HG03457 (cell line): ENCODE measurements at regions not wholly inside any gene's neighbourhood (a gene's known extent, or its start where the extent isn't known, plus 50 kb on each side); places are given as distances from the start of the nearest gene placed in this dataset.

ENCODE experiments used
- ATAC-seq: cut with Tn5 transposase; IDR thresholded peaks from one replicate; pipeline ENCODE4 v1.9.1; 2021; ENCODE audit warnings: moderate number of reproducible peaks; ENCODE audit not compliant: unreplicated experiment

DNA sequence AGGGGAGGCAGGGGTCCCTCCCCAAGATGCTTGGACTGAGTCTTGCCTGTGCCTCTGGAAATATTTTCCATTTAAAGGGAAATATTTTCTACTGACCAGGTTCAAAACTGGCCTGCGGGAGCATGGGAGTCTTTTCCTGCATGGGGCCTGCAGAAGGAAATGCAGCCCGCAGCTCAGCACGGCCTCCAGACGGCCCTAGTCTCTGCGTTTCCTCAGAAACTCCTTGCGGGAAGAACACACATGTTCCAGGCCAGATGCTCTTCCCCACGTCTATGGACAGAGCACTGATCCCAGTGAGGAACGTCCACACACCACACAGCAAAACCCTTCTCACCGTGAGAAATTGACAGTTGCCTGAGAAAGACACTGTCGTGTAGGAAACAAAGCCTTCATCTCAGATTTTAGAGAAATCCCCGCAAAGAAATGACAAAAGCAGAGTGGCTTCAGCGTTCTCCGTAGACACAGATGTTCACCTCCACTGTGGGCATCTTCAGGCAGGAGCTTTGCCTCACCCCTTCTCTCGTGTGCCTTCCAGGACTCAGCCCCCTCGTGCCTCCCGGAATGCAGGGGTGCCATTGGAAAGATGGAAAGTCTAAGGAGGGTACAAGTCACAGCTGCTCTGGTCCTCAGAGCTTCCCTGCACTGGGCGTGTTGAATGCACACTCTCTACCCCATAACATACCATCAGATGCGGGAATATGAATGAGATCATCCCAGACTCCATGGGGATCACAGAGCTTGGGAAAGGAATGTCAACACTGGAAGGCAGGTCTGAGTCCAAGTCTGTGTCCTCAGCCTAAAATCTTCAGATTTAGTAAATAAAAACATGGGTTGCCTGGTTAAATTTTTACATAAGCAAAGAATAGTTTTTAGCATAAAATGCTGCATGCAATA, 438.7 kb upstream of the SALL3 start:
- no peak for ATAC-seq

DNA sequence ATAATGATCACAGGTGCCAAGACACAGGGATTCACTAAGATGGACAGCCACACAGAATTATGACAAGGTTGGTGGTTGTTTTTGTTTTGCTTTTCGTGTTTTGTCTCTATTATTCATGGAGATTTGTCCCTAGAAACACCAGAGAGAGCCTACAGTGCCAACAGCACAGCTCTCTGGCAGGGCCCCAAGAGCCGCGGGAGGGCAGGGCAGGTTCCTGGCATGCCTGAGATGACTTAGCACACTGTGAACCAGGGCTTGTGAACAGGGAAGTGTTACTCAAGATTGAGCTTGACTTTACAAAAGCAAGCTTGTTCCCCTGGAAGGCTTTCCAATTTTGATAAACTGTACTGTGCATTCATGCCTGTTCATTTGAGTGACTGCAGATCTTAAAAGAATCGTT, 437.4 kb upstream of the SALL3 start:
- ATAC-seq: no peak

DNA sequence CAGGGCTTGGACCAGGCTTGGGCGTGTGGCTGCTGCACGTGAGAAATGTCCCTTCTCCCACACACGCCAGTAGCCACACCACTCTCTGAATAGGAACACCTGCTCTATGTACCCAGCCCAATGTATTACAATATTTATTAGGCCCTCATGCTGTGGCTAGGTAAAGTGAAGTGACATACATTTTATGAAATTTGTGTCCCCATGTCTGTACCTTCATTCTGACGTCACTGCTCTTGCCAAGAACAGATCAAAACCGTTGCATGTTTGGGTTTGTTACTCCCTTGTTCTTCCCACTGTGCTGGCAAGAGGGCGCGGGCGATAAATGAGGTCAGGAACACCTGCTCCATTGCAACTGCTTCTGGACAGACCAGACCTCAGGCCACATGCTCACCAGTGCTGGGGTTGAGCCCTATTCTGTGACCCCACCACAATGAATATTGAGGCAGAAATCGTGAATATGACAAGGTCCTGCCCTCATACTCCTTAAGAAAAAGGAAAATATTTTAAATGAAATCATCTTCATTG, 436.4 kb upstream of the SALL3 start:
- no peak for ATAC-seq

DNA sequence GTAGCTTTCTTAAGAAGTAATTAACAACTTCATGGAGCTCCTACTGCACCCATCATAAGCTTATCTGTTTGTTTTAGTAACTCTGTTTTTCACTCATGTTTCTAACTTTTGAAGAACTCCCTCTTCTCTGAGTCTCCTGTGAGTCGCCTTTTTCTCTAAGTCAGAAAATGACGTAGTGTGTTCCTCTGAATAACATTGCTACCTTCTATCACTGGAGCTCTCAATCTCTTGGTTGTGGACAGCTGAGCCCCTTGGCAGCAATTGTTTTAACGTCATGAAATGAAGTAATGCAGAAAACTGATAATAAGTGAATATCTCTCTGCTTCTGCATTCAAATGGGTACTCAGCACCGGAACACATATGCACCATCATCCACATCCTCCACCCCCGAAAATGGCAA, 433.3 kb upstream of the SALL3 start:
- ATAC-seq: no peak

DNA sequence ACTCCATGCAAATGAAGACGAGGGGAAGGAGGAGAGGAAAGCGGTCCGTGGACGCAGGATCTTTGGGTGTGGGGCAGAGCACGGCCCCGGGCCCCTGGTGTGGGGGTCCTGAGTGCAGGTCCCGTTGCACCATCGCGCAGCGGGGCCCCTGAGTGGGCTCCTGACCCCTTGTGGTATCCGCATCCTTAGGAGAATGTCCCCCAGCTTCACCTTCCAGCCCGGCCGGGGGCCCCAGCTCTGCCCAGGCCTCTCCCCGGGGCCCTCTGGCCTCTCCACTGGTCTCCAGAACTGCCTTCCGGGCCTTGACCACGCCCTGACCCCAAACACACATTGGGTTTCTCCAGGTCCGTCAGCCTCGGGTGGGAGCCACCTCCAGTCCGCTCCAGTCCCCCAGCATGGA, 431.8 kb upstream of the SALL3 start:
- ATAC-seq: no peak

DNA sequence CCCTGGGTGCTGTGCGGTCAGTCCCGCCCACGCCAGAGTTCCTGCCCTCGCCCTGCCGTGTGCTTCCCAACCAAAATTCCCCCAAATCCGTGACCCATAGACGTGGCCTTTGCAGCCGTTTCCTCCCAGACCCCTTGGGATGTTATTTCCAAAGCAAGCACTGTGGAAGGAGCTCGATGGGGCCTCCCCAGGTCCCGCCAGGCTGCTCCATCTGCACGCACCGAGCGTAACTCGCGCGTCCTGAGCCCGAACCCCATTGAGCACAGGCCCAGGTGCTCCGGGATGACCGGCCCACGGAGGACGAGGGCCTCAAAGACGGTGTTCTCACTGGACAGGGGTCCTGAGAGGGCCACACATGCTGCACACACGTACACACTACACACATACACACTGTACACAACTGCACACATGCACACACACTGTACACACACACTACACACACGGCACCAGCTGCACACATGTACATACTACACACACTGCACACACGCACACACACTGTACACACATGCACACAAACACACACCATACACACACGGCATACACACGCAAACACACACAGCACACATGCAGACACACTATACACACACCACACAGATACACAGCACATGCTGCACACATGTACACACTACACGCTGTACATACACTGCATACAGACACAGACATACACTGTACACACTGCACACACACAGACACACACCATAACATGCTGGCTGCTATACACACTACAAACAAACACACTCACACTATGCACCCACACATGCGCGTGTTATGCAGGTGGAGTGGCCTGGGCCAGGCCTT, 431.2 kb upstream of the SALL3 start:
- no peak for ATAC-seq

DNA sequence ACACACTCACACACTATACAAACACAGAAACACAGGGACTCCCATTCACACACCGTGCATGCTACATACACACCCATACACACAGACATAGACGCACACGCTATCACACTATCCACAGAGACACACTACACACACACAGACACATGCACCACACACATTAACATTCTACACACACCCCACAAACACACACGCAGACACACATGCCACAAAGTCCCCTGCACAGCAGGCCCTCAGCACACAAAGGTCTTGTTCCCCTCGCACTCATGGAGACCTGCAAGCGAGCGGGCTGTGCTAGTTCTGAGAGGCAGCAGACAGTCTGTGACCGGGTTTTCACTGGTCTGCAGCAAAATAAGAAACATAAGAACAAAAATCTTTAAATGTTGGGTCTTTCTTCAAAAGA, 429.6 kb upstream of the SALL3 start:
- no peak for ATAC-seq

DNA sequence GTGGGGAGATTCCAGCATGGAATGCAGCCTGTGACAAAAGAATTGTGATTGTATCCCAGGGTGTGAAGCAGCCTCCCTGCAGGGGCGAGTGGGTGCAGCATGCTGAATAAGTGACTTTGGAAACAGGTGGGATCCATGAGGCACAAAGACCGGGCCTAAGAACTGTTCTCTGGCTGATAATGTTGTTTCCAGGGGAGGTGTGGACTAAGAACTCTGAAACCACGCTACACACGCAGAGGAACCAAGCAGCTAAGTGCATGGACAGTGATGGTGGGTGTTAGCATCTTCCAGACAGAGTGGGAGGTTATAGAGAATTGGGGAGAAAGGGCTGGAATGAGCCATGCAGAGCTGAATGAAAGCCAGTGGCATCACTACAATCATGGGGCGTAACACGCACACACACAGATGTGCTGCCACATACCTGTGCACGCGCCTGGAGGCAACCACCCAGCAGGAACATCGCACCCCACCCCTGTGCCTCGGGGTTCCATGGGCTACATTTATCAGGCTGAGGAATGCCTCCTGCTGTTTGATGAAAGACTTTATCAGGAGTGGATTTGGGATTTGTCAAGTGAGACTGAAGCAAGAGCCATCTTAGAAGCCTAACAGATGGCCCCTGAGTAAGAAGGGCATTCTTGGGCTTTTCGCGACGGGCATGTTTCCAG, 424.5 kb upstream of the SALL3 start:
- ATAC-seq: no peak

DNA sequence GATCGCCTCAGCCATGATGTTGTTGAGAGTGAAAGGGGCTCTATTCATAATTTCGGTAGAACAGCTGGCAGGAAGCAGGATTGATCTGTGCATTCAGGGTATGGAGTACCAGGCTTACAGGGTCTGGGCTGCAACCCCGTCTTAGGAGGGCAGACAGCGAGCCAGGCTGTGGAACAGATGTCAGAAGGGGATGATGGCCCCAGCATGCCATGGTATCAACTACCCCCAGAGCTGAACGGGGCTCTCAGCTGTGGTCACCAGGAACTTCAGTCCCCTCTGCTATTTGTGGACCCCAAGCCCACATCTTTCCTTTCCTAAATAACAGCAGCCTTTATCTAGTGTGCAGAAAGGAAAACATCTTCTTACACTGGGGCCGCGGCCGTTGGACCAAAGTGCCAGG, 422.2 kb upstream of the SALL3 start:
- no peak for ATAC-seq

DNA sequence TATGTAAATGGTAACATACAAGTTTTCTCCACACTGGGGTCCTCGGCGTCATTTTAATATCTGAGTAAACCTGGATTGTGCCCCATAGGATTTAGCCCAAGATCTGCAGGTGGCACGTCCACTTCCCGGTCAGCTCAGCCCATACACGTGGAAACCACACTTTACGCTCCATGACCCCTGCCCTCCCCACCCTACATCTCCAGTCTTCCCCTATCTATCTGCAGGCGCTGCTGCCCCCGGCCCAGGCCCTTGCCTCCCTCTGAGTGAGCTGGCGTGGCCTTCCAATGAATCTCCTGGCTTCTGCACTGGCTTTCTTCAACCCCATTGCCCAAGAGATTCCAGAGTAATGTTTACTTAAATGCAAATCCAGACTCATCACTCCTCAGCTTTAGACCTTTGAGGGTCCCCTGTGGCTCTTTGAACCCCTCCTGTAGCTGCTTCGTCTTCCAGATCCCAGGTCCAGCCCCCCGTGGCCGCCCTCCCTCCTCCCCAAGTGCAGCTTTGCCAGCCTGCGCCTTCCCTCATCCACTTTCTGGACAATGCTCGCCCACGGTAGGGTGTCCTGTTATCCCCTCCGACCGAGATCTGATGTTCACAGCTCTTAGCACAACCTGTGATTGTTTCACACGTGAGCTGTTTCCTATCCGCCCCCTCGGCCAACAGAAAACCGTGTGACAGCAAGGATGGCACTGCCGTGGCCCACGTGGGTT, 421.4 kb upstream of the SALL3 start:
- ATAC-seq: no peak

DNA sequence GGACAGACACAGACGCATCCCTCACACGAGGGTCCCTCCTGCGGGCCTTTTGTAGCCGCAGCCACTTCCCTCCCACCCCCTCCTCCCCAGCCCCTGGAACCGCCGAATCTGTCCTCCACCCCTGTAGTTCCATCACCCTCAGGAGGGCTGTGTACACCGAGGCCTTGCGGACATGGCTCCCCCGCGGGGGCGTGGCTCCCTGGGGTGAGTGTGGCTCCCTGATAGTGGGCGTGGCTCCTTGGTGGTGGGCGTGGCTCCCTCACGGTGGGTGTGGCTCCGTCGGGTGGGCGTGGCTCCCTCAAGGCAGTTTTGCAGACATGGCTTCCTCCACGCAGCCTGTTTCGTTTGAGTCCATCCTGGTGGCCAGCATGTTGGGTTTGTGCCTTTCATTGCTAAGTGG, 420.7 kb upstream of the SALL3 start:
- no peak for ATAC-seq

DNA sequence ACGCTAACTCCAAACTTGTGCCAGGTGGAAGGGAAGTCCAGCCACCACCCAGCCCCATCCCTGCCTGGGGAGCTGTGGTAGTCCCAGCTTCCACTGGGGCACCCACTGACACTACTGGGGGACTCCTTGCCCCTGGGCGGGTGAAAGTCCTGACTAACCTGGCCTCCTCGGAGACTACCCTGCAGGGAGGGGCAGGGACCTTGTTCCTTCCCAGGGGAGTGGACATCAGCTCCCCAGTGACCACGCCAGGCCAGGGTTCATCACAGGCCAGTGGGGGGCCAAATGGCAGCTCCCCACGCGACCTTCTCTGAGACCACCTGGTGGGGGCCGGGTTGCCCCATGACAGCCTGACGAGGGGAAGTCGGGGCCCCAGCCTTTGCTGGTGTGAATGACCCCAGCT, 420.0 kb upstream of the SALL3 start:
- no peak for ATAC-seq

DNA sequence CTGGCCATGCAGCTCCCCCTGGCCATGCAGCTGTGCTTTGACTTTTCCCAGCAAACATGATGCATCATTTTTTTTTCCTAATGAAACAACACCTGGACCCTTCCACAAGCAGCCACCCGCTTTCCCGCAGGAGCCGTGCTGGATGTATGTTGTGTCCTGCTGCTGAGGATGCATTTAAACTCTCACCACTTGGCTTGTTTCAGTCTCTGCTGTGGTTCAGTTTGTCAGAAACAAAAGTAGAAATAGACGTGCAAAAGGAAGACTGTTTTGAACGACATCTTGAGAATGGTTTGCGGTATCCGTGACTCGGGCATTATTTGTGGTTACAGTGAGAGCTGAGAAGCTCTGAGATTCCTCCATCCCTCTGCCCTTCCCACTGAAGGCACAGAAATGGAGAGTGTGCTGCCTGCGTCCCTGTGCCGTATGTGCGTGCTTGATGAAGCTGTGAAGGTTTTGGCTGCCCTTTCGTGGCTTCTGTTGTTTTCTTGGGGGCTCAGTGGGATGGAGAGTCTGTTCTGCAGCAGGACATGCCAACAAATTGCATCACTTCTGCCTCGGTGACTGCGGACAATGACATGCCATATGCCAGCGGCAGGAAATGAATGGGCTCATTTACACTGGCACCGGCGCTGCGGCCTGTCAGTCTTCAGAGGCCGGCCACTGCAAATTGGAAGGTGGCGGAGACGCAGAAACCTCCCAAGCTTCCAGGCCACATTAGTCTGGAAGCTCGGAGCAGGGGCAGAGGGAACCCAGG, 417.7 kb upstream of the SALL3 start:
- ATAC-seq: no peak

DNA sequence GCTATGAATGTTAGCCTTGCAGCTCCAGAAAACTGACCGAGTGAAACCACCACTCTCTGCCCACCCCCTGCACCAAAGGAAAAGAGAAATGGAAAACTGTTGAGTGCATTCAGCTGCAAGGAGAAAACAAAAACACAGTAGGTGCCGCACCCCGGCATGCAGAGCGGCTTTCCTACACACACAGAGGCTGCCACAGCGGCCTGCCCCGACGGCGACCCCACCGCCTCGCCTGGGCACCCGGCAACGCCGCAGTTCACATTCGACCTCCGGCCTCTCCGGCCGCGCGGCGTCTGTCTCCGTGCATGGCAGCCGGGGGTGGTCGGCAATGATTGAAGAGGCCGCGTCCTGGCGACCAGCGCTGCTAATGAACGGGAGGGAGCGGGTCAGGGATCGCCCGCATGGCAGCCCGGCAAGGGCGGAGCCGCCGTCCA, 417.1 kb upstream of the SALL3 start:
- ATAC-seq: no peak

DNA sequence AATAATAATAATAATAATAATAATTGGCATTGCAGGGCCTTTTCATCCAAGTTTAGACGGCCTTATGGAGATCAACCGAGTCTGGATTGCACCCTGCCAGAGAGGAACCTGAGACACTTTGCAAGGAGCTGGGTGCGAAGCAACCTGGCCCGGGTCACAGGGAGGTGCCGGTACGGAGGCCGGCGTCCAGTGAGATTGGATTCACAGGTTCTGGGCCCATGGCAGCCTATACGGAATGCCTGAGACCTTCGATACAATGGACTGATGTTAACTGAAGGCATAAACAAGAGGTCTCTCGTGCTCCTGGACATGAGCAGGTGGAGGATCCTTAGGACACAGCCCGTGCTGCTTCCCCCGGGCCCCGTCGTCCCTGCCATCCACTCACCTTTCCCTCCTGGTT, 416.5 kb upstream of the SALL3 start:
- ATAC-seq: no peak

DNA sequence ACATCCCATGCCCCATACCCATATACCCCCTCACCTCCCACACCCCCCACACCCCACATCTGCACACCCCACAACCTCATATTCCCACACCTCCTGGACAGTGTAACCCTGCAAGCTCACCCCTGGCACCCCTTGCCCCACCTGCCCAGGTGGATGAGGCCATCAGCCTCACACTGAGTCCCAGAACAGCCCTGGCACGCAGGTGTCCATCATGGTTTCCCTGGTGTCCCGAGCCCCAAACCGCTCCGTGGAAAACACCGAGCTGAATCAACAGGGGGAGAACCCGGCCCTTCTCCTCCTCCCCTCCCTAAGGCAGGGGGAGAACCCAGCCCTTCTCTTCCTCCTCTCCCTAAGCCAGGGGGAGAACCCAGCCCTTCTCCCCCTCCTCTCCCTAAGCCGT, 415.6 kb upstream of the SALL3 start:
- no peak for ATAC-seq

DNA sequence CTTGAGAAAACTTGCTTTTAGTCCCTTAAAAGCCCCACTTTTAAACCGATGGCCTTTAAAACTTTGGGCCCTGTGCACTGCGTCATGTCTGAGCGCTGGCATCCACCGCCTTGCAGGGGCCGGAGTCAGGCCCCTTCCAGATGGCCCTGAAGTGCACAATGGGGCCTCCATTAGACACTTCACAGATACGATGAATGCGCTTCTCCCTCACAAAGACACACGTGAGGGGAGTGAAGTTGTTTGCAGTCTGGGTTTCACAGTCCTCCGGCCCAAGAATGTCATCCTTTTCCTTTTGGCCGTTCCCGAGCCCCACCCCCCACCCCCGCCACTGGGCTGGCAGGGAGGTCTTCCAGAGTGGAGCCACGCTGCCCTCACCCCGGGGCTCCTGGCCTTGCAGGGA, 415.1 kb upstream of the SALL3 start:
- ATAC-seq: no peak

DNA sequence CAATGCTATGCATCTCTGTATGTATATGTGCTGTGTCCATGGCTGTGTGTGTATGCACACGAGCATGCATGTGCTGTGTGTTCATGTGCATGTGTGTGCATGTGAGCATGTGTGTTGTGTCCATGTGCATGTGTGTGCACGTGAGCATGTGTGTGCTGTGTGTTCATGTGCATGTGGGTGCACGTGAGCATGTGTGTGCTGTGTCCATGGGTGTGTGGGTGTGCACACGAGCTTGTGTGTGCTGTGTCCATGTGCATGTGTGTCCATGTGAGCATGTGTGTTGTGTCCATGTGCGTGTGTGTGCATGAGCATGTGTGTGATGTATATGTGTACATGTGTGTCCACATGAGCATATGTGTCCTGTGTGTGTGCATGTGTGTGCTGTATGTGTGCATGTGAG, 414.4 kb upstream of the SALL3 start:
- ATAC-seq: no peak

DNA sequence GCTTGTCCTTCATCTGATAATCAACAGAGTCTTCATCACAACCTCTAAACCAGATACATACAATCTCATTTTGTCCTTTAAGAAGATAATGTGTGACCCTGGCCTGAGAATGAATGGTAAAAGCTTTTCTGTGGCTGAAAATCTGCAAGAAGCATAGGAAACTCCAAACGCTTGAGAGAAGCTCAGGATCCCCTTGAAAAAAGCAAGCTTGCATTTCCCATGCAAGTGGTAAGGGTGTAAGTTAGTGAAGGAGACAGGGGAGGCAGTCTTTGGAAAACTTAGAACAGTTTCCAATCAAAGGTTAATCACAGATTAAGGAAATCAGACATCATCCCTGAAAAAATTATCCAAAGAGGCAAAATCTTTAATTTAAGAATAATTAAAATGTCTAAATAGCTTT, 413.6 kb upstream of the SALL3 start:
- ATAC-seq: no peak

DNA sequence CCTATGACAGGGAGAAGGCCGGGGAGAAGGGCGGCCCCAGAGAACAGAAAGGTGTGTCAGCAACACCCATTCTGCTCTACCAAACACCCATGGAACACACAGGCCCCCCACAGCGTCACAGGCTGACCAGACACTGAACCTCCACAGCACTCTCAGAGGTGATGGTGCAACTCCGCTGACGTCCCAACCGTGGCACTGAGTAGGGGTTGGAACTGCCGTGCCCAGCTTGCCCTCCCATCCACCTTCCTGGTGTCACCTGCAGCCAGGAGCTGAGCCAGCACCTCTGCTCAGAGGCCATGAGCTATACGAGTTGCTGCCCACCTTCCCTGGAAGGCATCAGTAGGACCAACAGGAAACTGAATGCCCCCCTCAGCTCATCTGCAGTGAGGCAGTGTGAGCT, 412.9 kb upstream of the SALL3 start:
- no peak for ATAC-seq
